ENCODE measurements at regions not wholly inside any gene's neighbourhood (a gene's known extent, or its start where the extent isn't known, plus 50 kb on each side); places are given as distances from the start of the nearest gene placed in this dataset.
"Not testable (repeated sequence)": the region's sequence is repeated elsewhere in the genome, so short reads cannot be mapped to it uniquely, and the experiment has no call there.

GRCh38 chr6:16014325-16014724, 114.6 kb upstream of the MYLIP start:
- TF ChIP-seq EZH2phosphoT487 (IDR thresholded peaks at IDR 0.05; ENCODE audit: low read depth); CTCF (IDR thresholded peaks at IDR 0.05; ENCODE audit: low read depth, low read length): not testable (repeated sequence)
